Activated naive CD4-positive, alpha-beta T cell treated with anti-CD3 and anti-CD28 coated beads for 36 hours (primary cell): ENCODE measurements at regions not wholly inside any gene's neighbourhood (a gene's known extent, or its start where the extent isn't known, plus 50 kb on each side); places are given as distances from the start of the nearest gene placed in this dataset.
A peak's percentile ranks its signal among the peaks of the same experiment; 100 is the strongest.

Source experiments
- CTCF ChIA-PET: fragments of 350-600 bp; sonication (Branson Sonifier 250); formaldehyde crosslinking; loops from one replicate; lab custom pipeline; 2021; ENCODE audit warnings: antibody characterized with exemption; lab: Charles Lee
- DNase-seq: peaks from one replicate; pipeline ENCODE4 v3.0.0-alpha.2; 2020
- H3K27ac Mint-ChIP-seq: one replicate; pipeline ENCODE4 v1.8.0; 2021; ENCODE audit warnings: mild to moderate bottlenecking, mixed read lengths
- H3K27me3 Mint-ChIP-seq: one replicate; pipeline ENCODE4 v1.8.0; 2021; ENCODE audit warnings: low read depth, mixed read lengths
- H3K36me3 Mint-ChIP-seq: one replicate; pipeline ENCODE4 v1.8.0; 2021; ENCODE audit warnings: low read depth, mixed read lengths
- H3K4me1 Mint-ChIP-seq: one replicate; pipeline ENCODE4 v1.8.0; 2021; ENCODE audit warnings: low read depth, mixed read lengths
- H3K4me3 Mint-ChIP-seq: one replicate; pipeline ENCODE4 v1.8.0; 2021; ENCODE audit warnings: mild to moderate bottlenecking, moderate library complexity, mixed read lengths
- H3K9me3 Mint-ChIP-seq: one replicate; pipeline ENCODE4 v1.8.0; 2021; ENCODE audit warnings: mixed read lengths
- intact Hi-C: fragments of 100-400 bp; cut with micrococcal nuclease; formaldehyde crosslinking; loops from one replicate; pipeline ENCODE4 v1.15.1; 2023

GRCh38 chr7:95686109-95686508 is 86.2 kb upstream of the DYNC1I1 start:
- no peak overlapping the region for H3K4me3 Mint-ChIP-seq
- no peaks in the 10 kb centered on the region for H3K9me3 Mint-ChIP-seq
- H3K4me1 Mint-ChIP-seq, result no peaks in the 10 kb centered on the region
- DNase-seq, result peak; percentile 13
- no peak overlapping the region for H3K27ac Mint-ChIP-seq
- CTCF ChIA-PET, result interaction anchor here (0.8 to 5.9 kb wide), 5 partner anchors 25 to 209 kb away, joined by 3 to 55 read pairs (median 4); no protein-coding TSS in a partner anchor
- intact Hi-C loops, result loop anchor here (1.0 kb wide), 1 partner anchor 175 kb away; no protein-coding TSS in a partner anchor
- no peaks in the 10 kb centered on the region for H3K36me3 Mint-ChIP-seq
- H3K27me3 Mint-ChIP-seq, result peaks cover 2% of the 10 kb centered on the region

- DNase-seq, result no peak
- Mint-ChIP-seq H3K36me3 (no peaks in the 10 kb centered on the region), H3K4me3 (no peak overlapping the region), H3K9me3 (no peaks in the 10 kb centered on the region), H3K27me3 (peaks cover 2% of the 10 kb centered on the region), H3K4me1 (no peaks in the 10 kb centered on the region), H3K27ac (no peak overlapping the region)
- CTCF ChIA-PET, result no interaction called here
- intact Hi-C loops, result no loop called here
These were observed 87.8 kb upstream of the DYNC1I1 start for GRCh38 chr7:95684505-95684904.

- Mint-ChIP-seq H3K27me3 (peaks cover 2% of the 10 kb centered on the region), H3K36me3 (no peaks in the 10 kb centered on the region), H3K27ac (no peak overlapping the region), H3K4me1 (no peaks in the 10 kb centered on the region), H3K9me3 (no peaks in the 10 kb centered on the region), H3K4me3 (no peak overlapping the region)
- DNase-seq, result no peak
- CTCF ChIA-PET, result no interaction called here
- intact Hi-C loops, result no loop called here
These were observed 87.7 kb upstream of the PDK4 start for GRCh38 chr7:95684037-95684436.

- H3K9me3 Mint-ChIP-seq, result no peaks in the 10 kb centered on the region
These were observed 86.6 kb upstream of the PDK4 start for GRCh38 chr7:95682913-95683312.

GRCh38 chr7:95676691-95677090 is 80.4 kb upstream of the PDK4 start:
- intact Hi-C loops, result no loop called here
- Mint-ChIP-seq H3K27me3 (peaks cover 2% of the 10 kb centered on the region), H3K27ac (no peak overlapping the region), H3K4me1 (no peaks in the 10 kb centered on the region), H3K9me3 (no peaks in the 10 kb centered on the region), H3K4me3 (no peak overlapping the region), H3K36me3 (no peaks in the 10 kb centered on the region)
- CTCF ChIA-PET, result no interaction called here
- no peak for DNase-seq

More at GRCh38 chr7:95682913-95683312, 86.6 kb upstream of the PDK4 start:
- no peaks in the 10 kb centered on the region for H3K4me1 Mint-ChIP-seq
- intact Hi-C loops, result no loop called here
- H3K27ac Mint-ChIP-seq, result no peak overlapping the region
- no peak for DNase-seq
- H3K4me3 Mint-ChIP-seq, result no peak overlapping the region
- H3K36me3 Mint-ChIP-seq, result no peaks in the 10 kb centered on the region
- H3K27me3 Mint-ChIP-seq, result no peaks in the 10 kb centered on the region
- CTCF ChIA-PET, result interaction anchor here (1.0 kb wide), 1 partner anchor 171 kb away, joined by 5 read pairs; no protein-coding TSS in a partner anchor

- no peaks in the 10 kb centered on the region for H3K9me3 Mint-ChIP-seq
- H3K36me3 Mint-ChIP-seq, result no peaks in the 10 kb centered on the region
These were observed 79.3 kb upstream of the PDK4 start for GRCh38 chr7:95675632-95676031.

GRCh38 chr7:95675016-95675415 is 78.7 kb upstream of the PDK4 start:
- H3K9me3 Mint-ChIP-seq, result no peaks in the 10 kb centered on the region
- intact Hi-C loops, result no loop called here
- H3K36me3 Mint-ChIP-seq, result no peaks in the 10 kb centered on the region
- no peak for DNase-seq
- H3K27ac Mint-ChIP-seq, result no peak overlapping the region
- CTCF ChIA-PET, result no interaction called here
- H3K27me3 Mint-ChIP-seq, result peaks cover 2% of the 10 kb centered on the region
- H3K4me1 Mint-ChIP-seq, result no peaks in the 10 kb centered on the region
- no peak overlapping the region for H3K4me3 Mint-ChIP-seq

More at GRCh38 chr7:95675632-95676031, 79.3 kb upstream of the PDK4 start:
- Mint-ChIP-seq H3K27ac (no peak overlapping the region), H3K27me3 (peaks cover 2% of the 10 kb centered on the region), H3K4me3 (no peak overlapping the region), H3K4me1 (no peaks in the 10 kb centered on the region)
- CTCF ChIA-PET, result no interaction called here
- no peak for DNase-seq
- intact Hi-C loops, result no loop called here

- CTCF ChIA-PET, result interaction anchor here (1.0 kb wide), 1 partner anchor 163 kb away, joined by 3 read pairs; no protein-coding TSS in a partner anchor
- Mint-ChIP-seq H3K4me3 (no peak overlapping the region), H3K27me3 (peaks cover 2% of the 10 kb centered on the region), H3K27ac (no peak overlapping the region), H3K4me1 (no peaks in the 10 kb centered on the region), H3K36me3 (no peaks in the 10 kb centered on the region), H3K9me3 (no peaks in the 10 kb centered on the region)
- DNase-seq, result no peak
- intact Hi-C loops, result no loop called here
These were observed 77.8 kb upstream of the PDK4 start for GRCh38 chr7:95674101-95674500.

GRCh38 chr7:95672434-95672833 is 76.1 kb upstream of the PDK4 start:
- H3K36me3 Mint-ChIP-seq, result no peaks in the 10 kb centered on the region
- DNase-seq, result no peak
- no peaks in the 10 kb centered on the region for H3K9me3 Mint-ChIP-seq
- H3K4me1 Mint-ChIP-seq, result no peaks in the 10 kb centered on the region
- no peak overlapping the region for H3K4me3 Mint-ChIP-seq
- intact Hi-C loops, result no loop called here
- CTCF ChIA-PET, result no interaction called here
- H3K27me3 Mint-ChIP-seq, result peaks cover 2% of the 10 kb centered on the region
- H3K27ac Mint-ChIP-seq, result no peak overlapping the region

- CTCF ChIA-PET, result interaction anchor here (0.6 kb wide), 1 partner anchor 21 kb away, joined by 4 read pairs; no protein-coding TSS in a partner anchor
- no peaks in the 10 kb centered on the region for H3K4me1 Mint-ChIP-seq
- H3K27me3 Mint-ChIP-seq, result peaks cover 2% of the 10 kb centered on the region
- peaks cover 6% of the 10 kb centered on the region for H3K9me3 Mint-ChIP-seq
- no peak overlapping the region for H3K27ac Mint-ChIP-seq
- no peak overlapping the region for H3K4me3 Mint-ChIP-seq
- peaks cover 2% of the 10 kb centered on the region for H3K36me3 Mint-ChIP-seq
- DNase-seq, result no peak
- intact Hi-C loops, result no loop called here
These were observed 73.2 kb upstream of the PDK4 start for GRCh38 chr7:95669513-95669912.

- Mint-ChIP-seq H3K4me1 (no peaks in the 10 kb centered on the region), H3K27me3 (peaks cover 2% of the 10 kb centered on the region), H3K27ac (no peak overlapping the region), H3K4me3 (no peak overlapping the region), H3K9me3 (peaks cover 8% of the 10 kb centered on the region), H3K36me3 (peaks cover 2% of the 10 kb centered on the region)
- no peak for DNase-seq
- intact Hi-C loops, result no loop called here
- CTCF ChIA-PET, result no interaction called here
These were observed 72.2 kb upstream of the PDK4 start for GRCh38 chr7:95668504-95669018.

GRCh38 chr7:95662987-95663386 is 66.7 kb upstream of the PDK4 start:
- peaks cover 19% of the 10 kb centered on the region for H3K9me3 Mint-ChIP-seq
- H3K4me1 Mint-ChIP-seq, result no peaks in the 10 kb centered on the region
- peaks cover 2% of the 10 kb centered on the region for H3K36me3 Mint-ChIP-seq
- no peak overlapping the region for H3K27ac Mint-ChIP-seq
- no peak for DNase-seq
- no peak overlapping the region for H3K4me3 Mint-ChIP-seq
- CTCF ChIA-PET, result no interaction called here
- intact Hi-C loops, result no loop called here
- H3K27me3 Mint-ChIP-seq, result no peaks in the 10 kb centered on the region

GRCh38 chr7:95660023-95660434 is 63.7 kb upstream of the PDK4 start:
- H3K27ac Mint-ChIP-seq, result no peak overlapping the region
- CTCF ChIA-PET, result no interaction called here
- intact Hi-C loops, result no loop called here
- no peak for DNase-seq
- H3K4me1 Mint-ChIP-seq, result no peaks in the 10 kb centered on the region
- H3K9me3 Mint-ChIP-seq, result peaks cover 14% of the 10 kb centered on the region
- H3K4me3 Mint-ChIP-seq, result no peak overlapping the region
- no peaks in the 10 kb centered on the region for H3K27me3 Mint-ChIP-seq
- H3K36me3 Mint-ChIP-seq, result no peaks in the 10 kb centered on the region
